Ishikawa (cell line): ENCODE measurements at regions not wholly inside any gene's neighbourhood (a gene's known extent, or its start where the extent isn't known, plus 50 kb on each side); places are given as distances from the start of the nearest gene placed in this dataset.

Experiments used
- CEBPB ChIP-seq: IDR thresholded peaks from 2 replicates; pipeline ENCODE4 v1.6.1; 2012
- CREB1 ChIP-seq: IDR thresholded peaks from 2 replicates; pipeline ENCODE4 v1.6.1; 2012; ENCODE audit warnings: low read depth
- EGR1 ChIP-seq: IDR thresholded peaks from 2 replicates; pipeline ENCODE4 v1.6.1; 2012
- EP300 ChIP-seq: IDR thresholded peaks from 2 replicates; pipeline ENCODE4 v1.6.1; 2012; ENCODE audit warnings: borderline replicate concordance
- FOXM1 ChIP-seq: IDR thresholded peaks from 2 replicates; pipeline ENCODE4 v1.6.1; 2012; ENCODE audit warnings: low read depth, borderline replicate concordance
- NFIC ChIP-seq: IDR thresholded peaks from 2 replicates; pipeline ENCODE4 v1.6.1; 2012
- RAD21 ChIP-seq: IDR thresholded peaks from 2 replicates; pipeline ENCODE4 v1.6.1; 2012; ENCODE audit warnings: low read depth
- TAF1 ChIP-seq: IDR thresholded peaks from 2 replicates; pipeline ENCODE4 v1.6.1; 2012; ENCODE audit warnings: low read depth, mild to moderate bottlenecking
- TCF12 ChIP-seq: IDR thresholded peaks from 2 replicates; pipeline ENCODE4 v1.6.1; 2012; ENCODE audit warnings: low read depth
- TEAD4 ChIP-seq: IDR thresholded peaks from 2 replicates; pipeline ENCODE4 v1.6.1; 2012
- YY1 ChIP-seq: IDR thresholded peaks from 2 replicates; pipeline ENCODE4 v1.6.1; 2012; ENCODE audit warnings: low read depth
- ZBTB7A ChIP-seq: IDR thresholded peaks from 2 replicates; pipeline ENCODE4 v1.6.1; 2012; ENCODE audit warnings: low read depth
- TF ChIP-seq, protein P1 (sequence below): IDR thresholded peaks from 2 replicates; pipeline ENCODE4 v1.6.1; 2012; ENCODE audit warnings: low read depth, mild to moderate bottlenecking
- TF ChIP-seq, protein P2 (sequence below): IDR thresholded peaks from 2 replicates; pipeline ENCODE4 v1.6.1; 2012
- TF ChIP-seq, protein P3 (sequence below): IDR thresholded peaks from 2 replicates; pipeline ENCODE4 v1.6.1; 2012

DNA sequence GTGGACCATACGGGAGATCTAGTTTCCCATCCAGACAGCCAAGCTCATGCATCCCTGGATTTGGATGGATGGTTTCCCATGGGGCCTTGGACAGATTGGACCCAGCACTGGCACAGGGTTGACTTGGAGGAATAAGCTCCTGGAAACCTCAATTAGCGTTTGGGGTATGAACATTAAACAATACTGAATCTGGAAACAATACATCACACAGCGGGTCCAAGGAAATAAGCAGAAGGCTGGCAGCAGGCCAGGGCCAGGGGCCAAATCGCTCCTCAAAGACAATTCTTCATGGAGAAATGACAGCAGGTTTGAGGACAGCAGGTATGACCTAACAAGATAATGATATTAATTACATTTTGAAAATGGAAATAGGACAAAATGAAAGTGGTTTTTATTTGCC is 540.6 kb downstream of the RIT2 start:
- TF ChIP-seq NFIC (peak; percentile 89), TAF1 (no peak), EGR1 (no peak), EP300 (peak; percentile 24; the same call in 1 of the 2 replicates), TCF12 (peak; percentile 59; the same call in 1 of the 2 replicates), CREB1 (no peak)
- TF ChIP-seq, protein P1, sequence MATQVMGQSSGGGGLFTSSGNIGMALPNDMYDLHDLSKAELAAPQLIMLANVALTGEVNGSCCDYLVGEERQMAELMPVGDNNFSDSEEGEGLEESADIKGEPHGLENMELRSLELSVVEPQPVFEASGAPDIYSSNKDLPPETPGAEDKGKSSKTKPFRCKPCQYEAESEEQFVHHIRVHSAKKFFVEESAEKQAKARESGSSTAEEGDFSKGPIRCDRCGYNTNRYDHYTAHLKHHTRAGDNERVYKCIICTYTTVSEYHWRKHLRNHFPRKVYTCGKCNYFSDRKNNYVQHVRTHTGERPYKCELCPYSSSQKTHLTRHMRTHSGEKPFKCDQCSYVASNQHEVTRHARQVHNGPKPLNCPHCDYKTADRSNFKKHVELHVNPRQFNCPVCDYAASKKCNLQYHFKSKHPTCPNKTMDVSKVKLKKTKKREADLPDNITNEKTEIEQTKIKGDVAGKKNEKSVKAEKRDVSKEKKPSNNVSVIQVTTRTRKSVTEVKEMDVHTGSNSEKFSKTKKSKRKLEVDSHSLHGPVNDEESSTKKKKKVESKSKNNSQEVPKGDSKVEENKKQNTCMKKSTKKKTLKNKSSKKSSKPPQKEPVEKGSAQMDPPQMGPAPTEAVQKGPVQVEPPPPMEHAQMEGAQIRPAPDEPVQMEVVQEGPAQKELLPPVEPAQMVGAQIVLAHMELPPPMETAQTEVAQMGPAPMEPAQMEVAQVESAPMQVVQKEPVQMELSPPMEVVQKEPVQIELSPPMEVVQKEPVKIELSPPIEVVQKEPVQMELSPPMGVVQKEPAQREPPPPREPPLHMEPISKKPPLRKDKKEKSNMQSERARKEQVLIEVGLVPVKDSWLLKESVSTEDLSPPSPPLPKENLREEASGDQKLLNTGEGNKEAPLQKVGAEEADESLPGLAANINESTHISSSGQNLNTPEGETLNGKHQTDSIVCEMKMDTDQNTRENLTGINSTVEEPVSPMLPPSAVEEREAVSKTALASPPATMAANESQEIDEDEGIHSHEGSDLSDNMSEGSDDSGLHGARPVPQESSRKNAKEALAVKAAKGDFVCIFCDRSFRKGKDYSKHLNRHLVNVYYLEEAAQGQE: no peak

DNA sequence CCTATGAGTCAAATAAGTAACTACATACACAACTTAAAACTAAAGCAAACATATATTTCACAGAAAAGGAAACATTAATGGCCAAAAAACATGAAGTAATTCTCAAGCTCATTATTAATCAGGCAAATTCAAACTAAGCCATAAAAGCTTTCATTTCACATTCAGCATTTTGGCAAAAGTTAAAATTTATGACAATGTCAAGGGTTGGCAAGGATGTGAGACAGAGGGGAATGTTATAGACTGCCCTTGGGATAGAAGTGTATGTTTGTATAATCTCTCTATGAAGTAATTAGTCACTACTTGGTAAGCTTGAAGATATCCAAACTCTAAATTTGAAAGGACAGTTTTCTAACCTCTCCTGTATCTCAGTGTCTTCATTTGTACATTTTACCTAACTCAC is 539.4 kb downstream of the RIT2 start:
- TF ChIP-seq CREB1 (no peak), NFIC (no peak), FOXM1 (no peak), RAD21 (no peak)

DNA sequence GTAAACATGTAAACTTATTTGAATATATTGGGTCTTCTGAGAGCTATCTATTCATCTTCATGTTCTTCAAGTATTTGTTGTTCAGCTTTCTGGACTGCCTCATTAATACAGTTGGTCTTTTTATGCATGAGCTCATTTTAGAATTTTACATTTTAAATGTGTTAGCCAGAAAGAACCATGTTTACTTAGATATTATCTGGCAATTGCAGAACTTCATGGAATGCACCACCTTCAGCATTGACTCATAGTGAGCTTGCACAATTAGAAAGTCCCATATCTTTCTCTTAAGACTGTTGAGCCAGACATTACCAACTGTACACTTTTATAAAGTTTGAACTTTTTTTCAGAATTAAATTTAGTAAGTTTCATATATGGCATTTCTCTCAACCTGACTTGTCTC is 536.7 kb downstream of the RIT2 start:
- no peak for TF ChIP-seq TAF1

DNA sequence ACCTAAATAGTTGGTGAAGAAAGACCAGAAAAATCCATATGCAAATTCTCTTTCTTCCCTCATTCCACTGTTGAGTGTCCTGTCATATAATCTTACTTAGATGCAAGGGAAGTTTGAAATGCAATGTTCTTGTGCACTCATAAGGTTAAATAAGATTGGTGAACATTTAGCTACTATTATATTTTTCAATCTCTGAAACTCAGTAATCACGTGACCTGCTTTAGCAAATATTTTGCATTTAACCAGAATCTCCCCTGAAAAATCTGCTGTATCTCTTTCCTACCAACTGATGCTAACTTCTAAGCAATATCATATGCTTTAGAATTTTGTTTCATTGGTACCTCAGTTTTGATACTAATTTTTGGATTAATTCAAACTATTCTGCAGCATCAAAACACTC is 533.2 kb downstream of the RIT2 start:
- TF ChIP-seq, protein P2, sequence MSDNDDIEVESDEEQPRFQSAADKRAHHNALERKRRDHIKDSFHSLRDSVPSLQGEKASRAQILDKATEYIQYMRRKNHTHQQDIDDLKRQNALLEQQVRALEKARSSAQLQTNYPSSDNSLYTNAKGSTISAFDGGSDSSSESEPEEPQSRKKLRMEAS: no peak
- TF ChIP-seq TCF12 (no peak), TAF1 (no peak), NFIC (no peak), RAD21 (no peak)
- TF ChIP-seq, protein P1: no peak

DNA sequence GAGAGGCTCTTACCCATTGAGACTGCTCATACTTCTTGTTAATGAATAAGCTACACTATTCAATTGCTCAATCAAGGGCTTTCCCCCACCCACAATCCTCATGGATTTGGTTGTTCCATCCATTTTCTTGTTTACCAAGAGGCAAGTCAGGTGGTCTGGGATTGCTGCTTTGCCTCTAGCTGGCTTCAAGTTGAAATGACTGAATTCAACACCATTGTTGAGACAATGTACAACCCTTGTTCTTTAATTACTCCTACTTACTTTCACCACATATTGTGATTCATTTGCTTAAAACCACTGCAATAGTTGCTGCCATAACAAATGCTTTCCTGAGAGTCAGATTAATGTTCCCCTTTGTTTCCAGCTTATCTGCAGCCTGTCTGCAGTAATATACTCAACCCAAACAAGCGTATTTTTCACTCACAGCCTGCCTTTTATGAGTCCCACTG is 532.2 kb downstream of the RIT2 start:
- TF ChIP-seq TAF1 (no peak), EGR1 (no peak), CREB1 (no peak), TCF12 (no peak), NFIC (no peak), FOXM1 (no peak), RAD21 (no peak), ZBTB7A (no peak), EP300 (no peak), YY1 (no peak)
- TF ChIP-seq, protein P1: no peak
- TF ChIP-seq, protein P2: no peak

DNA sequence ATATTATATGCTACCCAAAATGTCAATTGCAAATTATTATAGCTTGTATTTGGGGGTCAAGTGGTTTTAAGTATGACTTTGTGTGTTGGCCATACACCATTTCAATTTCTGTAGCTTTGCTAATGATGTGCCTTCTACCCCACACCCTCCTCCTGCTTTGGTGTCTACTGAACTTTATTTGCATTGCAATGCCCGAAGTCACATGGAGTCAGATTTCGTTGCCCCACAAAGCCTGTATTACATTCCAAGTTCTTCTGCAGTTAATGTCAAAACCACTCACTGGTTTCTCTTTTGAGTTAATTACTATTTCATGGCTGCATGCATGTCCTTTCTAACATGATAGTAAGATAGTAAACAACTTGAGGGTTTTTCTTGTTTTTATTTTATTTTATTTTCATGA is 528.9 kb downstream of the RIT2 start:
- TF ChIP-seq RAD21 (no peak), EGR1 (no peak), FOXM1 (no peak), CEBPB (no peak), CREB1 (no peak), TEAD4 (no peak), TAF1 (no peak), TCF12 (no peak), ZBTB7A (no peak), NFIC (no peak), YY1 (no peak), EP300 (no peak)
- TF ChIP-seq, protein P1: no peak
- TF ChIP-seq, protein P3, sequence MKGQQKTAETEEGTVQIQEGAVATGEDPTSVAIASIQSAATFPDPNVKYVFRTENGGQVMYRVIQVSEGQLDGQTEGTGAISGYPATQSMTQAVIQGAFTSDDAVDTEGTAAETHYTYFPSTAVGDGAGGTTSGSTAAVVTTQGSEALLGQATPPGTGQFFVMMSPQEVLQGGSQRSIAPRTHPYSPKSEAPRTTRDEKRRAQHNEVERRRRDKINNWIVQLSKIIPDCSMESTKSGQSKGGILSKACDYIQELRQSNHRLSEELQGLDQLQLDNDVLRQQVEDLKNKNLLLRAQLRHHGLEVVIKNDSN: no peak
- TF ChIP-seq, protein P2: no peak
